ENCODE measurements at regions not wholly inside any gene's neighbourhood (a gene's known extent, or its start where the extent isn't known, plus 50 kb on each side); places are given as distances from the start of the nearest gene placed in this dataset.

GRCh38 chr5:138647794-138648410 is 72.7 kb upstream of the HSPA9 start:
- Mint-ChIP-seq H3K27ac (no peak overlapping the region), H3K4me3 (no peak overlapping the region), H3K9me3 (no peaks in the 10 kb centered on the region), H3K36me3 (ENCODE audit: low read depth) (no peaks in the 10 kb centered on the region), H3K4me1 (ENCODE audit: low read depth) (no peaks in the 10 kb centered on the region), H3K27me3 (ENCODE audit: insufficient read depth) (peaks cover 33% of the 10 kb centered on the region)
- TF ChIP-seq CTCF (IDR thresholded peaks at IDR 0.05): no peak
- DNase-seq: no peak

DNA sequence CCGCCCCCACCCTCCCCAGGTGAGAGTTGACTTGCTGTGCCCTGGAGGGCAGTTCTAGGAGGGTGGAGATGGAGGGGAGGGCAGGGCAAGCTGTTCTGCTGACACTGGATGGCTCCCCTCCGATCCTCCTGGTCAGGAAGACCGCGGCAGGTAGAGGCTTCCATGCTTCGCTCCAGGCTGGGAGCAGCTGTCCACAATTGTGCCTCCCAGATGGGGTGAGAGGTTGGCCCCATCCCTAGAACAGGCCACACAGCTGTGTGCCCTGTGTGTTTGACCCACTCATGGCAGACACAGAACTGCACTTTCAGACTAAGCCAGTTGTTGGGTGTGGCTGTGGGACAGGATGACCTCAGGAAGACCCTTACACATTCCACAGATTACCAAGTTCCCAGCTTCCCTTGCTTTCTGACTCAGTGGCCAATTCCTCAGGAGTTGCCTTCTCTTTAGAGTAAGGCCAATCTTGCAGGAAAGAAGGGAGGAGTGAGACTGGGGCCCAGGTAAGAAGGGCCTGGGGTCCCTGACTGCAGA is 72.1 kb upstream of the HSPA9 start:
- Mint-ChIP-seq H3K27me3 (ENCODE audit: insufficient read depth) (peaks cover 31% of the 10 kb centered on the region), H3K9me3 (no peaks in the 10 kb centered on the region), H3K36me3 (ENCODE audit: low read depth) (no peaks in the 10 kb centered on the region), H3K4me1 (ENCODE audit: low read depth) (no peaks in the 10 kb centered on the region), H3K4me3 (no peak overlapping the region), H3K27ac (no peak overlapping the region)
- TF ChIP-seq CTCF (IDR thresholded peaks at IDR 0.05): no peak
- no peak for DNase-seq

DNA sequence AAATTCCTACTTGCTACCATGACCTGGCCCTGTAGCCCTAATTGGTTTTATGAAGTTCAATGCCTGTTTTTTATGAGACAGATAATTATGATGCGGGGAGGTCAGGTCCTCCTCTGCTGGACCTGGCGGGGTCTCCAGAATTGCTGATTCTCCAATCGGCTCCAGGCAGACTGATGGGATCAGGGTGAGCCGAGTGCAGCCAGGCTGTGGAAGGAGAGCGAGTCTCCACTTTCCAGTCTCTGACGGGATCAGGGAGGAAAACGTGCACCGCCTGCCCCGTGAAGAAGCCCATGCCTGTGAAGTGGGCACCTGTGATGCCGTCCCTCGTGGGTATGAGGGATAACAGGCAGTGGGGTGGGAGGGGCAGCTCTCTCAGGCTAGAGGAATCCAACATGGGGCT is 71.5 kb upstream of the HSPA9 start:
- Mint-ChIP-seq H3K4me1 (ENCODE audit: low read depth) (no peaks in the 10 kb centered on the region), H3K27me3 (ENCODE audit: insufficient read depth) (peaks cover 30% of the 10 kb centered on the region)

DNA sequence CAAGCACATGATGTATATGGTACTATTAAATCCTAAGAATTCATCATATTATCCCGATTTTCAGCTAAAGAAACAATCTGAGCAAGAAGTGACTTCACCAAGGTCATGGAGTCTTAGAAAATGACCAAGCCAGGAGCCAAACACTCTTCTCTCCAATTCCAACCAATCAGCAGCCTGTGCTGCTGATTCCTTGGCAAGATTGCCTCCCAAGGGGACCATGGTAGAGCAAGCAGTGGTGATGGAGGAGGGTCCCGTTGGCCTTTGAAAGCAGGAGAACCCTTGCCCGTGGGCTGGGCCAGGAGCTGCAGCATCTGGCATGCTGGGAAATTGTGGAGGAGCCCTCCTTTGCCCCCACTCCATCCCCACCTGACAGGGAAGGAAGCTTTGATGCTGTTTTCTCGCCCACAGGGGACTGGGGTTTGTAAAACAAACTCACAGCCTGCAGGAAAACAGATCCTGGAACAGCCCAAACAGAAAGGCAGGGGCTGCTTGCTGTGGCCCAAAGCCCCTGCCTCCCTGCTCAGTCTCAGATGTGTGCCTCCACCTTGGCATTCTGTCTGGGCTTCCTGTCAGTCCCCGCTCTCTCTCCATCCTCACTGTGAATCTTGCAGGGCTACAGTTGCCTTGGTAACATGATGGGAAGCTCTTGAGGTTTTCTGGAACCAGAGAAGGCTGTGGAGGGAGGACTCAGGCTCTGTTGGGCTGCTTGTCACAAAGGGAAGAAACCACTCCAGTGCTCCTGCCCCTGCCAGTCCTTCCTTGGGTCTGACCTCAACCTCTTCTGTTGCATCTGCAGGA is 70.8 kb upstream of the HSPA9 start:
- H3K27ac Mint-ChIP-seq: no peak overlapping the region

More for the DNA sequence above, 71.5 kb upstream of the HSPA9 start:
- Mint-ChIP-seq H3K27ac (no peak overlapping the region), H3K9me3 (no peaks in the 10 kb centered on the region), H3K36me3 (ENCODE audit: low read depth) (no peaks in the 10 kb centered on the region), H3K4me3 (no peak overlapping the region)
- TF ChIP-seq CTCF (IDR thresholded peaks at IDR 0.05): no peak
- no peak for DNase-seq

More for the DNA sequence above, 70.8 kb upstream of the HSPA9 start:
- H3K36me3 Mint-ChIP-seq (ENCODE audit: low read depth): no peaks in the 10 kb centered on the region
- H3K4me3 Mint-ChIP-seq: no peak overlapping the region
- DNase-seq: no peak
- H3K4me1 Mint-ChIP-seq (ENCODE audit: low read depth): no peaks in the 10 kb centered on the region
- no peaks in the 10 kb centered on the region for H3K9me3 Mint-ChIP-seq
- no peak for TF ChIP-seq CTCF (IDR thresholded peaks at IDR 0.05)
- peaks cover 29% of the 10 kb centered on the region for H3K27me3 Mint-ChIP-seq (ENCODE audit: insufficient read depth)
